PC-9 (cell line): ENCODE measurements at regions not wholly inside any gene's neighbourhood (a gene's known extent, or its start where the extent isn't known, plus 50 kb on each side); places are given as distances from the start of the nearest gene placed in this dataset.
A peak's percentile ranks its signal among the peaks of the same experiment; 100 is the strongest.

ENCODE experiments used
- BruUV-seq: library from RNA; stranded (reverse); fragments of 400-500 nt; replicated peaks from 2 replicates; lab custom pipeline; 2021; lab: Mats Ljungman, UMichigan
- CTCF ChIA-PET: fragments of 300-600 bp; sonication (Branson Sonifier 250); formaldehyde crosslinking; loops from one replicate; lab custom pipeline; 2022; ENCODE audit warnings: antibody characterized with exemption; lab: Charles Lee
- POLR2A ChIA-PET: fragments of 300-600 bp; sonication (Branson Sonifier 250); formaldehyde crosslinking; loops from one replicate; lab custom pipeline; 2022; ENCODE audit warnings: antibody characterized with exemption; ENCODE audit not compliant: unreplicated experiment; lab: Charles Lee
- DNase-seq, 2 experiments: peaks; one replicate each; pipeline versions ENCODE4 v3.0.0 to v3.0.0-alpha.2; 2015 to 2022; ENCODE audit warnings: mixed read lengths in 1 of 2
- H2AFZ ChIP-seq: fragments of 200-600 bp; sonication (generic); 2 replicates; pipeline ENCODE4 v1.8.1; 2017; ENCODE audit warnings: antibody characterized with exemption
- H3F3A ChIP-seq: fragments of 200-600 bp; sonication (generic); 2 replicates; pipeline ENCODE4 v1.8.1; 2017; ENCODE audit warnings: antibody characterized with exemption, mild to moderate bottlenecking, low read depth; ENCODE audit not compliant: insufficient read depth
- H3K27ac ChIP-seq: fragments of 200-600 bp; sonication (generic); 2 replicates; pipeline ENCODE4 v1.6.1; 2016; ENCODE audit warnings: mixed run types
- H3K27me3 ChIP-seq: fragments of 200-600 bp; sonication (generic); 2 replicates; pipeline ENCODE4 v1.6.1; 2016; ENCODE audit warnings: low read depth, mixed run types; ENCODE audit not compliant: insufficient read depth
- H3K36me3 ChIP-seq: fragments of 200-600 bp; sonication (generic); 2 replicates; pipeline ENCODE4 v1.6.1; 2016; ENCODE audit warnings: low read depth, mixed run types
- H3K4me1 ChIP-seq: fragments of 200-600 bp; sonication (generic); replicated peaks from 2 replicates; pipeline ENCODE4 v1.6.1; 2016; ENCODE audit warnings: mixed run types; ENCODE audit not compliant: insufficient read depth
- H3K4me2 ChIP-seq: fragments of 200-600 bp; sonication (generic); 2 replicates; pipeline ENCODE4 v1.6.1; 2017; ENCODE audit warnings: mixed run types
- H3K4me3 ChIP-seq: fragments of 200-600 bp; sonication (generic); 2 replicates; pipeline ENCODE4 v1.6.1; 2016; ENCODE audit warnings: mixed run types
- H3K79me2 ChIP-seq: fragments of 200-600 bp; sonication (generic); 2 replicates; pipeline ENCODE4 v1.6.1; 2017; ENCODE audit warnings: low read depth, mixed run types
- H3K9me2 ChIP-seq: fragments of 200-600 bp; sonication (generic); 2 replicates; pipeline ENCODE4 v1.8.1; 2017; ENCODE audit warnings: mild to moderate bottlenecking; ENCODE audit not compliant: insufficient read depth
- H3K9me3 ChIP-seq: fragments of 200-600 bp; sonication (generic); 2 replicates; pipeline ENCODE4 v1.8.1; 2016; ENCODE audit warnings: low read depth; ENCODE audit not compliant: insufficient read depth
- H4K20me1 ChIP-seq: fragments of 200-600 bp; sonication (generic); 2 replicates; pipeline ENCODE4 v1.8.1; 2017; ENCODE audit not compliant: insufficient read depth
- CTCF ChIP-seq: fragments of 200-600 bp; sonication (generic); conservative IDR thresholded peaks from 2 replicates; pipeline ENCODE4 v1.6.1; 2017; ENCODE audit warnings: mixed run types, antibody characterized with exemption, mild to moderate bottlenecking, moderate library complexity
- EZH2 ChIP-seq: fragments of 200-600 bp; sonication (generic); IDR thresholded peaks from 2 replicates; pipeline ENCODE4 v1.8.0; 2017; ENCODE audit warnings: antibody characterized with exemption, low read depth
- intact Hi-C: fragments of 100-400 bp; cut with micrococcal nuclease; formaldehyde crosslinking; loops from one replicate; pipeline ENCODE4 v1.10.0; 2022; ENCODE audit not compliant: unreplicated experiment

DNA sequence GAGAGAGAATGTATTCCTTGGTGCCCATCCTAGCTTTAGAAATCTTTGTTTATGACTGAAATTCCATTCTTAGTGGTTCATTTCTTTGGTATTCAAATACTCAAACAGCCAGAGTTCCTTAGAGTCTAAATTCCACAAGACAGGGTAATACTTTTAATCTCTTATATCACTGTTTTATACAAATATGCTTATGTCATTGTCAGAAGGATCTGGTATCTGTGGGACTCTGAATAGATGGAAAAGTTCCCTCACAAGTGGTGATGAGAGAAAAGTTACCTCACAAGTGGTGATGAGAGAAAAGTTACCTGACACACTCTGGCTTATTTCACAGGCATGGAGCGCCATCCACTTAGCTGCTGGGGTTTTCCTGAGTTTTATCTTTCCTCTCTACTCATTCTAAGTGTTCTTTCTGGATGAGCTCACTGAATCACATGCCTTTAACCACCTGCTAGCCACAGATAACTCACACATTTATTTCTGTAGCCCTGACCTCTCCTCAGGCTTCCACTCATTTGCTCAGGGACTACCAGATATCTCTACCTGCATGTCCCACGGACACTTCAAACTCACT is 784.0 kb downstream of the SUGCT start:
- POLR2A ChIA-PET: interaction anchor here (0.5 to 0.7 kb wide), 3 partner anchors 184 to 295 kb away, joined by 3 to 5 read pairs (median 4); no protein-coding TSS in a partner anchor
- peak; percentile 55 to 91 for DNase-seq
- H2AFZ ChIP-seq: no peak overlapping the region
- BruUV-seq: no TSS peak
- peaks cover 69% of the 10 kb centered on the region for H3K4me1 ChIP-seq
- H3K27ac ChIP-seq: peak overlapping the region; percentile 85
- peaks cover 54% of the 10 kb centered on the region for H3F3A ChIP-seq
- no peaks in the 10 kb centered on the region for H3K79me2 ChIP-seq
- no peaks in the 10 kb centered on the region for H3K9me2 ChIP-seq
- no peak overlapping the region for H3K4me3 ChIP-seq
- H4K20me1 ChIP-seq: no peaks in the 10 kb centered on the region
- no peak overlapping the region for H3K4me2 ChIP-seq
- no peaks in the 10 kb centered on the region for H3K36me3 ChIP-seq
- TF ChIP-seq CTCF (no peak), EZH2 (no peak)
- intact Hi-C loops: loop anchor here (1.0 to 5.0 kb wide), 6 partner anchors 86 to 662 kb away; no protein-coding TSS in a partner anchor
- H3K27me3 ChIP-seq: no peaks in the 10 kb centered on the region
- peaks cover 19% of the 10 kb centered on the region for H3K9me3 ChIP-seq
- CTCF ChIA-PET: interaction anchor here (1.4 kb wide), 1 partner anchor 85 kb away, joined by 6 read pairs; no protein-coding TSS in a partner anchor

DNA sequence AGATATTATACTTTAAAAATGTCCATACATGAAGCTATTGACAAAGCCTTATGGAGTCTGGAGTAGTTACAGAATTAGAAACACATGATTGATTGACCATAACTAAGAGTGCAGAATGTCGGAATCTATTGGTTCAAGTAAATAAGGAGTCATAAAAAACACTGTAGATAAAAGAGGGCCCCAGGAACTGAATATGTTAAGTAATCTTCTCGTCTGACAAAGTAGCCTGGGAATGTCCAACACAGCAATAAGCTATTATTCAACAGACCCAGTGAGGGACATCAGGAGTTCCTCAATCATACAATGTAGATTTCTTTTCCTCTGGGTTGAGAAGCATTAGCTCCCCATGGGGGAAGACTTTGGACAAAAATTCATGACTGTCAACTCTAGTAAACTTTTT is 782.0 kb downstream of the SUGCT start:
- POLR2A ChIA-PET: no interaction called here

GRCh38 chr7:40915071-40915470 is 780.3 kb downstream of the SUGCT start:
- CTCF ChIA-PET: no interaction called here
- H3K9me3 ChIP-seq: peaks cover 45% of the 10 kb centered on the region
- H3K36me3 ChIP-seq: no peaks in the 10 kb centered on the region
- peak overlapping the region; percentile 20 for H3K4me2 ChIP-seq
- no TSS peak for BruUV-seq
- POLR2A ChIA-PET: no interaction called here
- peaks cover 31% of the 10 kb centered on the region for H3F3A ChIP-seq
- H4K20me1 ChIP-seq: no peaks in the 10 kb centered on the region
- H3K27ac ChIP-seq: peak overlapping the region; percentile 80
- no peaks in the 10 kb centered on the region for H3K9me2 ChIP-seq
- peak; percentile 74 to 95 for DNase-seq
- TF ChIP-seq EZH2 (no peak), CTCF (no peak)
- intact Hi-C loops: loop anchor here (1.0 to 5.0 kb wide), 12 partner anchors 16 to 790 kb away; no protein-coding TSS in a partner anchor
- H2AFZ ChIP-seq: peak overlapping the region; percentile 30
- no peaks in the 10 kb centered on the region for H3K27me3 ChIP-seq
- no peak overlapping the region for H3K4me3 ChIP-seq
- peaks cover 37% of the 10 kb centered on the region for H3K4me1 ChIP-seq
- no peaks in the 10 kb centered on the region for H3K79me2 ChIP-seq

More for the DNA sequence above, 782.0 kb downstream of the SUGCT start:
- Histone ChIP-seq H3K9me3 (peaks cover 34% of the 10 kb centered on the region), H3K4me3 (no peak overlapping the region), H3K36me3 (no peaks in the 10 kb centered on the region), H4K20me1 (no peaks in the 10 kb centered on the region), H3K27me3 (no peaks in the 10 kb centered on the region), H3F3A (peaks cover 34% of the 10 kb centered on the region), H2AFZ (no peak overlapping the region), H3K4me1 (peaks cover 49% of the 10 kb centered on the region), H3K79me2 (no peaks in the 10 kb centered on the region), H3K4me2 (no peak overlapping the region), H3K27ac (no peak overlapping the region), H3K9me2 (no peaks in the 10 kb centered on the region)
- no peak for TF ChIP-seq CTCF
- no peak for TF ChIP-seq EZH2
- CTCF ChIA-PET: interaction anchor here (0.5 to 0.6 kb wide), 2 partner anchors 234 to 596 kb away, joined by 3 to 4 read pairs; no protein-coding TSS in a partner anchor
- intact Hi-C loops: loop anchor here (5.0 kb wide), 4 partner anchors 85 to 590 kb away; no protein-coding TSS in a partner anchor
- no peak for DNase-seq
- no TSS peak for BruUV-seq
